Skeletal muscle satellite cell (primary cell): ENCODE measurements at regions not wholly inside any gene's neighbourhood (a gene's known extent, or its start where the extent isn't known, plus 50 kb on each side); places are given as distances from the start of the nearest gene placed in this dataset.

ENCODE experiments used
- H3K27me3 ChIP-seq: 2 replicates; pipeline ENCODE4 v1.7.0; 2013; ENCODE audit warnings: low read length; ENCODE audit not compliant: control insufficient read depth, insufficient read depth
- H3K36me3 ChIP-seq: 2 replicates; pipeline ENCODE4 v1.7.0; 2013; ENCODE audit warnings: mild to moderate bottlenecking, control low read depth, low read length; ENCODE audit not compliant: insufficient read depth
- H3K4me1 ChIP-seq: 2 replicates; pipeline ENCODE4 v1.7.0; 2013; ENCODE audit warnings: low read length; ENCODE audit not compliant: control insufficient read depth, insufficient read depth
- H3K4me2 ChIP-seq: 2 replicates; pipeline ENCODE4 v1.7.0; 2013; ENCODE audit warnings: mild to moderate bottlenecking, low read length
- H3K4me3 ChIP-seq: 2 replicates; pipeline ENCODE4 v1.7.0; 2013; ENCODE audit warnings: low read length
- H3K9ac ChIP-seq: 2 replicates; pipeline ENCODE4 v1.7.0; 2013; ENCODE audit warnings: mild to moderate bottlenecking, low read depth, low read length, moderate library complexity
- H3K9me3 ChIP-seq: replicated peaks from 2 replicates; pipeline ENCODE4 v1.7.0; 2013; ENCODE audit warnings: mild to moderate bottlenecking, control low read depth, low read length

DNA sequence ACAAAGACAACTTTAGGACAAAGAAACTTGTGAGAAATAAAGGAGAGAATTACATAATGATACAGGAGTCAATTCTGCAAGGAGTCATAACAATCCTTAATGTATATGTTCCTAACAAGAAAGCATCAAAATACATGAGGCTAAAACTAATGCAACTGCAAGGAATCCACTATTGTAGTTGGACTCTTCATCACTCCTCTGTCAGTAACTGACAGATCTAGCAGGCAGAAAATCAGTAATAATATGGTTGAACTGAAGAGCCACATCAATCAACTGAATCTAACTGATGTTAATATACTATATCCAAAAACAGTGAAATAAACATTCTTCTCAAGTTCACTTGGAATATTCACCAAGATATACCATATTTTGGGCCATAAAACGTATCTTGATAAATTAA is 1806.4 kb upstream of the CELF4 start:
- Histone ChIP-seq H3K9me3 (no peaks in the 10 kb centered on the region), H3K27me3 (no peaks in the 10 kb centered on the region), H3K36me3 (no peaks in the 10 kb centered on the region), H3K9ac (no peak overlapping the region), H3K4me2 (no peak overlapping the region), H3K4me3 (no peak overlapping the region), H3K4me1 (no peaks in the 10 kb centered on the region)

DNA sequence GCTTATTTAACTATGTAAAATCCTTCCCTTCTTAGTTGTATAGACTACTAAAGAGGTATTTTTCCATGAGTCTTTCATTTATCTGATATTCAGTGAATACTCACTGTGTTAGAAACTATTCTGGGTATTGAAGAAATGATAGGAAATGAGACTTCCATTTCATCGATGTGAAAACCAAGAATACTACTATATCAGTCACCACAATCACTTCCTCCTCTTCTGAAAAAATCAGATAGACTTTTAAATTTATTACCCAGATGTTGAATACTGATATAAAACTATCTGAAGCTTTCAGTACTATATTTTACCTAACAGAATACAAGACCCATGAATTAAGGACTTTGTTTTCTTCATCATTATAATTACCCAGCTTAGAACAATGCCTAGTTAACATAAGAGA is 1801.1 kb upstream of the CELF4 start:
- no peaks in the 10 kb centered on the region for H3K4me1 ChIP-seq
- H3K36me3 ChIP-seq: no peaks in the 10 kb centered on the region
- no peaks in the 10 kb centered on the region for H3K27me3 ChIP-seq
- no peak overlapping the region for H3K4me3 ChIP-seq
- no peaks in the 10 kb centered on the region for H3K9me3 ChIP-seq
- H3K9ac ChIP-seq: no peak overlapping the region
- no peak overlapping the region for H3K4me2 ChIP-seq

DNA sequence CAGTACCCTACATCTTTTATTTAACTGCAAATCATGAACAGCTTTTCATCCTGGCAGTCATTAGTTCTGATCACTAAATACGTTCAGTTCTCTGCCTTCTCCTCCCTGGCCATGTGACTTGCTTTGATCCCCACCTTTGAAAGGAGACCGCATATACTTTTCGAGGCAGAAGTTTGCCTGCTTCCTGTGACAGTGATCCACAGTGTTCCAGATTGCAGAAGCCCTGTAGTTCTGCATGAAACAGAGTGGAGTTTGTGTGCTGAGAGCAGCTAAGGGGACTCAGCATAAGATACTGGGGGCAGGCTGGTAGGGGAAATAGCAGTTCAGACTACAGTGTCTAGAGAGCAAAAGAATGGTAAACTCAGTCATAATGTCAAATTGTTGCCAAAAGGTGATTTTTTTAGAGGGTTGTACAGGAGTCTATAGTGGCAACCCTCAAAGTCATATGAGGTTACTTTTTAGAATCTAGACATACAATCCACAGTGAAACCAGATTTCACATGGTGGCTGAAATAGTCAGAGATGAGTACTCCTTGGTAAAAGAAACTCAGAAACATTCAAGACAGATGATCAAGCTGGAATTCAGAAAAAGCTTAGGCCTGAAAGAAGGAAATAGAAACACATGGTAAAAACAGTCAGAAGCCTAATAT is 1800.4 kb upstream of the CELF4 start:
- H3K36me3 ChIP-seq: no peaks in the 10 kb centered on the region
- no peaks in the 10 kb centered on the region for H3K9me3 ChIP-seq
- H3K4me2 ChIP-seq: no peak overlapping the region
- no peaks in the 10 kb centered on the region for H3K4me1 ChIP-seq
- no peak overlapping the region for H3K4me3 ChIP-seq
- H3K9ac ChIP-seq: no peak overlapping the region
- no peaks in the 10 kb centered on the region for H3K27me3 ChIP-seq

DNA sequence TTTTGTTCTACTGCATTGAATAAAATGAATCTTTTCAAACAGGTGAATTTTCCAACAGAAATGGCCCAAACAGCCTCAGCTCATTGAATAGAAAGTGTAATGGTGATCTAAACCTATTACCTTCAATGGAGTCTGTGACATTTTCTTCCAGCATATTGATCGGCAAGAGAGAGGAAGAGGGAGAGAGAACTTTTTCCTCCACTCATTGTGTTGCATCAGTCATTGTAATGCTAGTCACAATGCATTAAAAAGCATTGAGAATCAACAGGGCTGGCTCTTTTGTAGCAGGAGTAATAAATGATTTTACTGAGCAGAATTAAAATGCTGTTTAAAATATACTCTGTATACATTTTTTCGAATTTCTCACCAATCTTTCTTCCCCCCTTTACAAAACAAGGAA is 1794.5 kb upstream of the CELF4 start:
- Histone ChIP-seq H3K4me3 (no peak overlapping the region), H3K27me3 (no peaks in the 10 kb centered on the region), H3K4me1 (no peaks in the 10 kb centered on the region), H3K4me2 (no peak overlapping the region), H3K36me3 (no peaks in the 10 kb centered on the region), H3K9ac (no peak overlapping the region), H3K9me3 (no peaks in the 10 kb centered on the region)

DNA sequence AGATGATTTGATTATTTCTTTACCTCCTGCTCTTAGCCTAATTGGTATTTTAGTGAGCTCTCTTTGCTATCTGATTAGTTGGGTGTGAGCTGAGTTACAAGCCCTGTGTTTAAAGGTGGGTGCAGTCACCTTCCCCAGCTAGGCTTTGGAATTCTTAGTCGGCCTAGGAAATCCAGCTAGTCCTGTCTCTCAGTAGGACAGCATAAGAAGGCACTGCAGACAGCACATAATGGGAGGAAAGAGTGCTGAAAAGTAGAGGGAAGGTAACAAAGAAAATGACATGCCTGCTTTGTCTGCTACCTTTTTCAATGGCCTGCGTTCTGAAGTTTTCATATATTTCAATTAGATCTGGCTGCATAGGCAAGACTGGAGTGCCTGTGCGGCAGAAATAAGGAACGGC is 1794.0 kb upstream of the CELF4 start:
- no peak overlapping the region for H3K4me2 ChIP-seq
- H3K27me3 ChIP-seq: no peaks in the 10 kb centered on the region

DNA sequence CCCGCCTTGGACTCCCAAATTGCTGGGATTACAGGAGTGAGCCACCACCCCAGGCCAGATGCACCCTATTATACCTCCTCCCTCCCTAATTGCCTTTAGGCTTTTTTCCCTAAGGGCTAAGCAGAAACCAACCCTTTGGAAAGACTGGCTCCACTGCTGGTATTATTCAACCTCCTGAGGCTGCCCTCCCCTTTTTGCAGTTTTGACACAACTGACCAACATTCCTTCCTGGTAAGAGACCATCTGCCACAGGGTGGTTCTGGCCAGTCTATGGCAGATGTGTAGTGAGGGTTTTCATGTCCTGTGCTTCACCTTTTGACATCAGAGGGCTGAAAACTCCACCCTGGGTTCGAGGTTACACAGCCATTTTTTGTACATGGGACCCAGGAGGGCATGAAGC is 1785.3 kb upstream of the CELF4 start:
- H3K27me3 ChIP-seq: no peaks in the 10 kb centered on the region

More for the DNA sequence above, 1794.0 kb upstream of the CELF4 start:
- Histone ChIP-seq H3K9ac (no peak overlapping the region), H3K9me3 (no peaks in the 10 kb centered on the region), H3K4me3 (no peak overlapping the region), H3K36me3 (no peaks in the 10 kb centered on the region), H3K4me1 (no peaks in the 10 kb centered on the region)

DNA sequence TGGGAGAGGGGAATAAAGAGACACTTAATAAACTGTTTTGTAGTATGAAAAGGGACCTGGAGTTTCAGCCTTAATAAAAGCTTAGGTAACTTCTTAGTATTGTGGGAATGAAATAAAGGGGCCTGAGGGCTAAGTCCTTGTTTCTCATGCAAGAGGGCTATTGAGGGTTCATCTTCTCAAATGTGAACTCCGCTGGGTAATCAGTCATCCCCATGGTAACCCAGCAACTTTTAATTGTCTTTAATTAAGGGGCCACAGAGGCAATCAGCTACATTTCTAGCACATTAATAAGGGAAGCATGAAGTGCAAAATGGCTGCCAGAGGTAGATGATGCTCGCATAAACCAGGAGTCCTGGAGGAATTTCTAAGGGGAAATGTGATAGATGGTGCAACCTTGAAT is 1784.2 kb upstream of the CELF4 start:
- no peaks in the 10 kb centered on the region for H3K9me3 ChIP-seq
- no peaks in the 10 kb centered on the region for H3K4me1 ChIP-seq
- no peak overlapping the region for H3K9ac ChIP-seq
- H3K4me2 ChIP-seq: no peak overlapping the region
- no peaks in the 10 kb centered on the region for H3K36me3 ChIP-seq
- no peaks in the 10 kb centered on the region for H3K27me3 ChIP-seq
- H3K4me3 ChIP-seq: no peak overlapping the region

More for the DNA sequence above, 1785.3 kb upstream of the CELF4 start:
- H3K9me3 ChIP-seq: no peaks in the 10 kb centered on the region
- no peak overlapping the region for H3K4me3 ChIP-seq
- H3K4me2 ChIP-seq: no peak overlapping the region
- no peaks in the 10 kb centered on the region for H3K36me3 ChIP-seq
- no peaks in the 10 kb centered on the region for H3K4me1 ChIP-seq
- H3K9ac ChIP-seq: no peak overlapping the region

DNA sequence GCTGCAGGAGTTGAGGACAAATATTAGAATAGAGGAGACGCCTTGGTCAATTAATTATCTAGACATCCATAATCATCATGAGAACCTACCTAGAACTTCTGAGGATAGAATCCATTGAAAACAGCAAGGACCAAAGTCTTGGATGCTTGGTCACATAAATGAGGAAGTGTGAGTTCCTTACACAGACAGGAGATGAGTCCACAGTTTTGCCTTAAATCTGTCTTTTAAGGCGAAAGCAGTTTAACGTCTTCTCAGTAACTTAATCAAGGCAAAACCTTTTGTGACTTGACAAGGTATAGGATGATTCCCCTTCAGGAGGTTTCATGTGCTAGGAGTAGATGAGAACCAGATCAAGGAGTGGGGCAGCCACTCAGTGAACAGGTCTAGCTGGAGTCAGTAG is 1783.2 kb upstream of the CELF4 start:
- Histone ChIP-seq H3K27me3 (no peaks in the 10 kb centered on the region), H3K4me1 (no peaks in the 10 kb centered on the region), H3K9me3 (no peaks in the 10 kb centered on the region), H3K36me3 (no peaks in the 10 kb centered on the region), H3K4me3 (no peak overlapping the region), H3K9ac (no peak overlapping the region), H3K4me2 (no peak overlapping the region)

DNA sequence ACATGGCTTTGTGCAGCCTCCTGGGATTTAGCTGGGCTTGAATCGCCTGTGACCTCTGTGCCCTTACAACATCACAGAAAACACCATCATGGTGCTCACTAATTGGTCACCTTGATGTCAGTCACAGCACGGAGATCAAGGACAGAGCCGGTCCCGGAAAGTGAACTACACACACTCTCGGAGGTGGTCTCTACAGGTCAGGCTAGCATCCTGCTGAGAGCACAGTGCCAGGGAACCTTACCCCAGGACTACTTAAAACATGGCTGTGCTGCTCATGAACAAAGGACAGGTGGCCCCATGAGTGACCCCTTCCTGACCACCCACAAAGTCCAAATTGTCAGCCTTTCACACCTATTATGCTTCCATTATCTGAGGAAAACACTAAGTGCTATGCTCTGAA is 1782.1 kb upstream of the CELF4 start:
- no peaks in the 10 kb centered on the region for H3K4me1 ChIP-seq
- H3K36me3 ChIP-seq: no peaks in the 10 kb centered on the region
- no peak overlapping the region for H3K4me3 ChIP-seq
- H3K9ac ChIP-seq: no peak overlapping the region
- H3K4me2 ChIP-seq: no peak overlapping the region
- no peaks in the 10 kb centered on the region for H3K9me3 ChIP-seq
- H3K27me3 ChIP-seq: no peaks in the 10 kb centered on the region

DNA sequence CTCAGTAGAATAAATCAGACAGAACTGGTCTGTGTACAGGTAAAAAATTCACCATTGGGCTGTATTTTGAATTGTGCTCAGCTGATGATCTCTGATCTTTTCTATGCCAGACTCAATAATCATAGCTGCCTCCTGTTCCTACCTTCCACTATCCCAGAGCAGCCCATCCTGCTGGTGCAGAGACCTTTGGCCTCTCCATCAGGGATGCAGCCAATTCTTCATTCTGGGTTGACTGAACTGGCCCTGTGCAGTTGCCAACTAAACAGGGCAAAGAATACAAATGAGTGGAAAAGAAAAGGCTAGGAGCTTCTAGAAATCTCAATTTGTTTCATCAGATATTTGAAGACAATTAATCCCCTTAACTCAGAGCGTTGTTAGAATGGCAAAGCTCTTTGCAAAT is 1781.3 kb upstream of the CELF4 start:
- no peak overlapping the region for H3K9ac ChIP-seq
- no peaks in the 10 kb centered on the region for H3K27me3 ChIP-seq
- H3K4me1 ChIP-seq: no peaks in the 10 kb centered on the region
- no peak overlapping the region for H3K4me2 ChIP-seq
- H3K36me3 ChIP-seq: no peaks in the 10 kb centered on the region
- no peak overlapping the region for H3K4me3 ChIP-seq
- H3K9me3 ChIP-seq: no peaks in the 10 kb centered on the region

DNA sequence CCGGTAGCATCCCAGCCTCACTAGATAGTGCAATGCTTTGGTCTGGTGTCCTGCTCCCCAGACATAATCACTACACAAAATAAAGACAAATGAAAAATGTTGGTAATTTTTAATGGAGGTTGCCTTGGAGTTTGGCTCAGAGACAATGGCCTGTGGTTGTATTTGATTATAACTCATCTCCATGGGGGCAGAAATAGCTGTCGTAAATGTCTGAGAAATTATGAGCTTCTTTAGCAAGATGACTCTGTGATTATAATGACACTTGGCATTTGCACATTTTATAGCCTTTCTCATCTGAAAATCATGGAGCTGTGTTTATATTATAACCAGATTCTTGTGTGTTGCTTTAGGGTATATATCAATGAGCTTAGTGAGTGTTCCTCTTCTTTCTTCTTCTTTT is 1779.7 kb upstream of the CELF4 start:
- no peaks in the 10 kb centered on the region for H3K4me1 ChIP-seq
- H3K4me2 ChIP-seq: no peak overlapping the region
- no peak overlapping the region for H3K4me3 ChIP-seq
- no peak overlapping the region for H3K9ac ChIP-seq
- H3K36me3 ChIP-seq: no peaks in the 10 kb centered on the region
- no peaks in the 10 kb centered on the region for H3K9me3 ChIP-seq
- H3K27me3 ChIP-seq: no peaks in the 10 kb centered on the region

DNA sequence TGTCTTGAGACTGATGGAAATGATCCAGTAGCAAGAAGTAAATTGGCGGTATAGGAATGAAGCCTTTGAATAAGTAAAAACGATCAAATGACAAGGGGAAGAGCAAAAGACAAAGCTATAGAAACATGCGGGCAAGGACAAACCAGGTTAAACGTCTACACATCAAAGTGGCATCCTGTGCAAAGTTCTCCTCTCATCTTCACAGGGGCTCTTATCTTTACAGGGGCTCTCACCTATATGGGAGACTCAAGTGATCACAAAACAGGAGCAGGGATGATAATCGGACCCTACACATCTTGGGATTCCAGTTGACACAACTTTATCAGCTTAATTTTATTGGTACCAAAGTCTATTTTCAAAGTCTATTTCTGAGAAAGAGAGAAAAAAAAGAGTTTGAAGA is 1778.9 kb upstream of the CELF4 start:
- H3K4me1 ChIP-seq: no peaks in the 10 kb centered on the region
- no peak overlapping the region for H3K9ac ChIP-seq

More for the DNA sequence above, 1778.9 kb upstream of the CELF4 start:
- no peak overlapping the region for H3K4me2 ChIP-seq
- no peaks in the 10 kb centered on the region for H3K9me3 ChIP-seq
- H3K36me3 ChIP-seq: no peaks in the 10 kb centered on the region
- H3K4me3 ChIP-seq: no peak overlapping the region
- H3K27me3 ChIP-seq: no peaks in the 10 kb centered on the region
